ENCODE measurements at regions not wholly inside any gene's neighbourhood (a gene's known extent, or its start where the extent isn't known, plus 50 kb on each side); places are given as distances from the start of the nearest gene placed in this dataset.

DNA sequence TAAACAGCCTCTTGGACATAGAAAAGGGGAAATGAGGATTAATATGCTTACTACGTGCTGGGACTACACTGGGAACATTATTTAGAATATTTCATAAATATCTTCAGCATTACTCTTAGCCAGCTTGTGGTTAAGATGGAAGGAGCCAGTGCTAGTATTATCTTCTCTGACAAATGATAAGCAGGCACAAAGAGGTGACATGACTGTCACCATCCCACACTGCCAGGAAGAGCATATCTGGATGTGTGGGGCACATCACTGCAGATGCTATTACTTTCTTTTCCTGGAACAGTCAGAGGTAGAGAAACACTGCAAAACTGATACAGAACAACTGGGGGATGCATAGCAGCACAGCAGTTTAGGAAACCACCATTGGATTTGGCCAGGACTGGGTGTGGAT is 281.0 kb upstream of the TNC start:
- DNase-seq (ENCODE audit: low read depth) = no peak
- TF ChIP-seq CTCF (conservative IDR thresholded peaks at IDR 0.05; ENCODE audit: low read depth, low read length) = no peak
- H3K4me3 ChIP-seq (ENCODE audit: low read depth, low read length) = no peak overlapping the region

DNA sequence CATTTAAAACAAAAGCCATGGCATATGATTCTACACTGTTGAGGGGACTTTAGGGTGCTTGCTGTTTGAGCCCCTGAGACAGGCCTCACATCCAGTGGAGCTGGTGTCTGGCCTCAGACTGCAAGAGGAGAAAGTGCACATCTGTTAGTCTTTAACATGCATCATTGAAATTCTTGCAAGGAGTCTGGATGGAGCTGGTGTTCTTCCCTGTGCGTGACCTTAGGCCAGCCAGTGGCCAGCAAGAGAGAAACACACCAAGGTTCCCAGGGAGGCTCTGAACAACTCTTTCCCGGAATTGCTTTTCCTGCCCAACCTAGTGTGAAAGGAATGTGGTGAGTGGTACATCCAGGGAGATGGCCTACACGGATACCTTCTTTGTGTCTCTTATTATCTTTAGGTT is 282.8 kb upstream of the TNC start:
- no peak for TF ChIP-seq CTCF (conservative IDR thresholded peaks at IDR 0.05; ENCODE audit: low read depth, low read length)
- DNase-seq (ENCODE audit: low read depth) = peak; percentile 86

GRCh38 chr9:115401756-115402327 is 283.9 kb upstream of the TNC start:
- DNase-seq (ENCODE audit: low read depth) = no peak
- TF ChIP-seq CTCF (conservative IDR thresholded peaks at IDR 0.05; ENCODE audit: low read depth, low read length) = no peak
- H3K4me3 ChIP-seq (ENCODE audit: low read depth, low read length) = no peak overlapping the region

More for the DNA sequence above, 282.8 kb upstream of the TNC start:
- H3K4me3 ChIP-seq (ENCODE audit: low read depth, low read length) = no peak overlapping the region

DNA sequence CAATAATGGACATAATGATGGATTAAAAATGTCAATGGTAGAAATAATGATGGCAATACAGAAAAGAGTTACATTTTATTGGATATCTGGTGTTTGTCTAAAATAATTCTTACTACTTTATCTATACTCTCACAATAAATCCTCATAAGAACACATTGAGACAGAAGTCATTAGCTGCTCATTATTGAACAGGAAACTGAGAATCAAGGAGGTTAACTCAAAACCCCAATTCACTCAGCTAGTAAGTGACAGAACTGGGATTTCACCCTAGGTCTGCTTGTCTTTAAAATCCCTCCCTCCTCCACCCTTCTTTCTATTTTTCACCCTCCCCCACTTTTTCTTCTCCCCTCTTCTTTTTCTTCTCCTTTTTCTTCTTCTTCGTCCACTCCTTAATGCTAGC is 285.8 kb upstream of the TNC start:
- H3K4me3 ChIP-seq (ENCODE audit: low read depth, low read length) = no peak overlapping the region
- no peak for DNase-seq (ENCODE audit: low read depth)
- no peak for TF ChIP-seq CTCF (conservative IDR thresholded peaks at IDR 0.05; ENCODE audit: low read depth, low read length)

- no peak overlapping the region for H3K4me3 ChIP-seq (ENCODE audit: low read depth, low read length)
- peak; percentile 13 for DNase-seq (ENCODE audit: low read depth)
Measured at GRCh38 chr9:115404311-115404710, 286.4 kb upstream of the TNC start.

GRCh38 chr9:115411516-115411915 is 293.6 kb upstream of the TNC start:
- no peak for TF ChIP-seq CTCF (conservative IDR thresholded peaks at IDR 0.05; ENCODE audit: low read depth, low read length)
- H3K4me3 ChIP-seq (ENCODE audit: low read depth, low read length) = no peak overlapping the region
- DNase-seq (ENCODE audit: low read depth) = no peak

More at GRCh38 chr9:115404311-115404710, 286.4 kb upstream of the TNC start:
- no peak for TF ChIP-seq CTCF (conservative IDR thresholded peaks at IDR 0.05; ENCODE audit: low read depth, low read length)

DNA sequence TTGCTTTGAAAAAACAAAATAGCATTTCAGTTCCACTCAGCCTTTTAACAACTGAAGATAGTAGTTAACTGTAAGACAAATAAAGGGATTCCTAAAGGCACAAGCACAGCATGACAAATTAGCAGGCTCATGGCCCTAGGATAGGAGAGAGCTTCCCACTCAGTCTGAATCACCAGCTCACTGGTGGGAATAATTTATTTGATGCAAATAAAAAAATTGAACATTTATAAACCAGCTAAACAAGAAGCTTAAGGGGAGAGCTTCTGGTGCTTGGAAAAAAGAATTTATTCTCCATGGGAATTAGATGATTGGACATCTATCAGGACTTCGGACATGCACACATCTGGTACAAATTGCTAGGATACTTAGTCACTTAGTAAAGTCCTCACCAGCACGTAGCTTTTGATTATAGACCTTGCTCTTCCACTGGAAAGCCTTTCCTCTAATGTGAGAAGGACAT is 294.1 kb upstream of the TNC start:
- DNase-seq (ENCODE audit: low read depth) = no peak
- no peak overlapping the region for H3K4me3 ChIP-seq (ENCODE audit: low read depth, low read length)
- TF ChIP-seq CTCF (conservative IDR thresholded peaks at IDR 0.05; ENCODE audit: low read depth, low read length) = no peak

Measured in choroid plexus epithelial cell (primary cell).